Left colon (tissue), 2 donors: ENCODE measurements at regions not wholly inside any gene's neighbourhood (a gene's known extent, or its start where the extent isn't known, plus 50 kb on each side); places are given as distances from the start of the nearest gene placed in this dataset.
"Not testable (repeated sequence)": the region's sequence is repeated elsewhere in the genome, so short reads cannot be mapped to it uniquely, and the experiment has no call there.

ENCODE experiments used
- ATAC-seq: fragments of 200-7000 bp; cut with Tn5 transposase; one replicate; pipeline ENCODE4 v1.9.1; 2020; ENCODE audit warnings: mild to moderate bottlenecking, moderate library complexity
- DNase-seq, 2 donors: peaks; one replicate each; pipeline ENCODE4 v3.0.0-alpha.2; 2020
- intact Hi-C, 2 donors: fragments of 100-400 bp; cut with DNase I in 1 of 2; cut with micrococcal nuclease in 1 of 2; formaldehyde crosslinking; loops; one replicate each; pipeline versions ENCODE4 v1.11.2 to v1.14.0; 2022; cut with DNase I, micrococcal nuclease
- donor health status: DM: no; HTN: no; CAD: no.
- donor health status: DM: yes; HTN: yes; CAD: no.

GRCh38 chr4:151517896-151518295, 108.9 kb downstream of the FHIP1A start:
- intact Hi-C loops: no loop called here
- ATAC-seq: no peak
- no peak for DNase-seq

DNA sequence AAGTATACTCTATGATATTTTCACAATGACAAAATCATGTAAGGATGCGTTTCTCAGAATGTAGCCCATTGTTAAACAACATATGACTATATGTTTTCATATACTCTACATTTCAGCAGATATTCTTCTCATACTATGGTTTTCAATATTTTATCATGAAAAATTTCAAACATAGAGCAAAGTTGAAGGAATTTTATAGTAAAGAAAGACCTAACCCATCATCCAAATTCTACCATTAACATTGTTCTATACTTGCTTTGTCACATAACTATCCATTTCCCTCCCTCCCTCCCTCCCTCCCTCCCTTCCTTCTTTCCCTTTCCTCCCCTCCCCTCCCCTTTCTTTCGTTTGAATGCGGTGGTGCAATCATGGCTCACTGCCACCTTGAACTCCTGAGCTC, 109.4 kb downstream of the FHIP1A start:
- DNase-seq (no peak), ATAC-seq (no peak)
- intact Hi-C loops: no loop called here

DNA sequence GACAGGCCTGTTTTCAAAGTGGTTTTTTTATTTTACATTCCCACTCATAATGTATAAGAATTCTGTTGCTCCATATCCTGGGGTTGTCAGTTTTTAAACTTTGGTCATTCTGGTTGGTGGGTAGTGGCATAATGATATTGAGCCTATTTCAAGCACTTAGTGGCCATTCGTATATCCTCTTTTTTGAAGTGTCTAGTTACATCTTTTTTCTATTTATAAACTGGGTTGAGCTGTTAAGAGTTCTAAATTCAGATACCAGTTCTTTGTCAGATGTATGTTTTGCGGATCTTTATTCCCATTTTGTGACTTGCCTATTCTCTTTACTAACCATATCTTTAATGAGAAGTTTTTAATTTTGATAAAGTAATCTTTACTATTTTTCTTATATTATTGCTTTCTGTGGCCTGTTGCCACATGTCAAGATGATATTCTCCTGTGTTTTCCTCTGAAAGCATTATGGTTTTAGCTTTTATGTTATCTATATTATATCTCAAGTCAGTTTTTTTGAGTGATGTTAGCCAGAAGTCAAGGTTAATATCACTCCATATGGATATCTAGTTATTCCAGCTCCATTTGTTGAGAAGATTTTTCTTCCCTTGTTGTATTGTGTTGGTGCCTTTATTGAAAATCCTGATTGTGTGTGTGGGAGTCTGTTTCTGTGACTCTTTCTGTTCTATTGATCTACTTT, 110.9 kb downstream of the FHIP1A start:
- ATAC-seq: no peak
- intact Hi-C loops: no loop called here
- no peak for DNase-seq

DNA sequence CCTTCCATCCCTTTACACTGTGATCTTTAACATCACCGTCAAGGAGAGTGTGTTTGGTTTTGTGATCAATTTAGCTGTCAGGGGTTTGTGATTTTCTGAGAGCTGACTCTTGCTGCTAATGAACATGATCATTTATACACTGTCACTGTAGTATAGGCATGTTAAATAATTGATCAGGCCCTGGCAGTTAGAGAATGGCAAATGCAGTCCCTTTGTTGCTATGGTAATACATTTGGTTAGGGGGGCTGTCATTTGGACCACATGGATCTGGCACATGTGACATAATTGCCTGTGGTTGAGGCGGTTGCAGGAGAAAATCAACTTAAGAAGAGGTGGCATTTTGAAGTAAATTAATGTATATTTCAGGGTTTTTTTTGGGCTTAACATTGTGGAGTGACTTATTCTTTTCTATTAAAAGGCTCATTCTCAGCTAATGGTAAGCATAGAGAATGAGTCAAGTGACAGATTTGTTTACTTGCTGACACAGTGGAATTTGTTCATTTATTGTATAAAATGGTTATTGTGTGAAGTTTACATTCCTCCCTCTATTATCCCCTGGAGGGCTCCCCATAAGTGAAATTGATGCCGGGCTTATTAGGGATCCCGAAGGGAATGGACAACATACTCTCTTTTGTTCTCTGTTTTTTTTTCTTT, 114.0 kb downstream of the FHIP1A start:
- DNase-seq: no peak
- ATAC-seq: no peak
- intact Hi-C loops: no loop called here

DNA sequence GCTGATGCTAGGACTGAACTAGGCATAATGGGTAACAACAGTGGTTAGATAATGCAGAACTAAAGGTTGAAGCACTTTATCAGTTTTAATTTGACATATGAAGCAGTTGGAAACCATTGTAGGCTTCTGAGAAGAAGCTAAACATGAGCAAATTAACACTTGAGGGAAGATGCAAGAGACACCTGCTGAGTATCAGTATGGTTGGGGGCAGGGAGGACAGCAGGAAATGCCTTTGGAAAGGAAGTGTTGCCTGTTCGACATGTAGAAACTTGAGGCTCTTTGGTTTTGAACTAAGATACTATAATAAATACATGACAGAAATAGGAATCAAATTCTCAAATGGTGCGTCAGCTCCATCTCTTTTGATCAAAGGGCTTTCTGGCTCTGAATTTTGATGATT, 115.6 kb downstream of the FHIP1A start:
- no peak for DNase-seq
- no peak for ATAC-seq
- intact Hi-C loops: no loop called here

DNA sequence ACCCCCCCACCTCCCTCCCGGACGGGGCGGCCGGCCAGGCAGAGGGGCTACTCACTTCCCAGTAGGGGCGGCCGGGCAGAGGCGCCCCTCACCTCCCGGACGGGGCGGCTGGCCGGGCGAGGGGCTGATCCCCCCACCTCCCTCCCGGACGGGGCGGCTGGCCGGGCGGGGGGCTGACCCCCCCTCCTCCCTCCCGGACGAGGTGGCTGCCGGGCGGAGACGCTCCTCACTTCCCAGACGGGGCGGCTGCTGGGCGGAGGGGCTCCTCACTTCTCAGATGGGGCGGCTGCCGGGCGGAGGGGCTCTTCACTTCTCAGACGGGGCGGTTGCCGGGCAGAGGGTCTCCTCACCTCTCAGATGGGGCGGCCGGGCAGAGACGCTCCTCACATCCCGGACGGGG, 117.5 kb downstream of the FHIP1A start:
- ATAC-seq, intact Hi-C loops, DNase-seq: not testable (repeated sequence)

DNA sequence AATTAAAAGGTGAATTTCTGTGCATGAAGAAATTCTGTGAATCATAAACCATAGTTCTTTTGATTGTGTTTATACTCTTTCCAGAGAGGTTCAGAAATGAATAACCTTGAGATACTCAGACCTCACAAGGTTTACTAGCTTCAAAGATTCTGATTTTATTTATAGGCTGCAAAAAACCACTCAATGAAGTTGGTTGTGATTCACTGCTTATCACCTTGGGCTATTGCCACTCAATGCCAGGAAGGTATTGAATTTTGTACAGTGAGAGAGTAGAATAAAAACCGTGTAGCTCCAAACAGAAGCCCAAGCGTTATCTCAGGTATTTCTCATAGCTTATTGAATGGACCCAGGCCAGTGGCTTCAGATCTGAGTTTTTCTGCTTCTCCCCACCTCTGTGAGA, 118.7 kb downstream of the FHIP1A start:
- DNase-seq (no peak), ATAC-seq (no peak)
- intact Hi-C loops: no loop called here

- DNase-seq (no peak), ATAC-seq (no peak)
- intact Hi-C loops: no loop called here
Measured at GRCh38 chr4:151529187-151529586, 120.2 kb downstream of the FHIP1A start.

DNA sequence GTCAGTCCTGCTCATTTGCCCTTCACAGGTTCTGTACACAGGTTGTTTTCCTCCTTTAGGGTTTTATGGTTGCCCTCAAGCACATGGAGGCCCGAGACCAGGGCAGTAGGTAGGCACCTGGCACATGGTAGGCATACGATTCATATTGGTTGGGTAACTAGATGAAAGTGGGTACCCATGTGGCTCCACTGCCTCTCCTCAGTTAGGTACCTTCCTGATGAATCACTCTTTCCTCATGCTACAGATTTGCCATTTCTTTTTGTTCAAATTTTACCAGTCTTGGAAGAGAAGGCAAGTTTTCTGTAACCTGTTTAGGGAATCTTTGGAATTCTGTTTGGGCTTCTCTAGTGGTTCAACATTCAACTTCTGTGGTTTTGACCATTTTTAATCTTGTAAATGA, 121.3 kb downstream of the FHIP1A start:
- DNase-seq (no peak), ATAC-seq (no peak)
- intact Hi-C loops: no loop called here

- ATAC-seq (no peak), DNase-seq (no peak)
- intact Hi-C loops: no loop called here
Measured at GRCh38 chr4:151530783-151531182, 121.8 kb downstream of the FHIP1A start.

GRCh38 chr4:151532001-151532708, 123.2 kb downstream of the FHIP1A start:
- DNase-seq (no peak), ATAC-seq (no peak)
- intact Hi-C loops: no loop called here

DNA sequence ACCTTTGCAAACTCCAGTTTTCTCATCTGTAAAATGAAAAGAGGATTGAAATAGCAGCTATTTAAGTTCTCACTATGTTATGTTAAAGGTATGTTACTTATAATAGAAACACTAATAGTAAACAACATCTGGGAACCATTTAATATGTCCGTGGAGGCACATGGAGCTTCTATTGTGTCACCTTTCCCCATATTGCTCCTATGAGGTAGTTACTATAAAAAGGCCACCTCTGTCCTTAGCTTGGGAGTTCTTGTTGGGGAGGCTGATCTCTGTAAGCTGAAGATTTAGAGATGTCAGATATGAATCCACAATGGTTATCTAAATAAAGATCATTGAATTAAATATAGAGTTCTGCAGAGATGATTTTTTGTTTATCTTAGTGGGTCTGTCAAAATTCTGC, 125.2 kb downstream of the FHIP1A start:
- intact Hi-C loops: no loop called here
- DNase-seq (no peak), ATAC-seq (no peak)

- intact Hi-C loops: no loop called here
- no peak for DNase-seq
- ATAC-seq: no peak
Measured at GRCh38 chr4:151535366-151535765, 126.4 kb downstream of the FHIP1A start.

GRCh38 chr4:151537687-151538086, 128.7 kb downstream of the FHIP1A start:
- no peak for DNase-seq
- intact Hi-C loops: no loop called here
- no peak for ATAC-seq

- no peak for ATAC-seq
- intact Hi-C loops: no loop called here
- no peak for DNase-seq
Measured at GRCh38 chr4:151538963-151539362, 130.0 kb downstream of the FHIP1A start.

- peak; percentile 90 for ATAC-seq
- intact Hi-C loops: no loop called here
Measured at GRCh38 chr4:151540728-151541388, 131.9 kb downstream of the FHIP1A start.

GRCh38 chr4:151541389-151542071, 132.6 kb downstream of the FHIP1A start:
- intact Hi-C loops: no loop called here
- ATAC-seq: no peak
- no peak for DNase-seq

More at GRCh38 chr4:151540728-151541388, 131.9 kb downstream of the FHIP1A start:
- DNase-seq: peak; percentile 26 to 69

DNA sequence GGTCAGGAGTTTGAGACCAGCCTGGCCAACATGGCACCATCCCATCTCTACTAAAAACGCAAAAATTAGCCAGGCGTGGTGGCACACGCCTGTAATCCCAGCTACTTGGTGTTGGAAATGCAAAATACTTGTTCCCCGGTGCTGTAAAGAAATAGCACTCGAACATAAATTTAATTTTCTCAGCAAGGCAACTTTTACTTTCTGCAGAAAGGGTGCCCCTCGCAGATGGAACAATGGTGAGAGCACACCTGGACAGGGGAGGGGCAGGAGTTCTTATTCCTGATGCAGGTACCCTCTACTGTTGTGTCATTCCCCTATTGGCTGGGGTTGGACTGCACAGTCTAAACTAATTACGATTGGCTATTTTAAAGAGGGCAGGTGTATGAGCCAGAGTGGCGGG, 139.7 kb downstream of the FHIP1A start:
- intact Hi-C loops: no loop called here
- no peak for ATAC-seq
- no peak for DNase-seq

- intact Hi-C loops, ATAC-seq, DNase-seq: not testable (repeated sequence)
Measured at GRCh38 chr4:151549378-151549777, 140.4 kb downstream of the FHIP1A start.
